ENCODE measurements at regions not wholly inside any gene's neighbourhood (a gene's known extent, or its start where the extent isn't known, plus 50 kb on each side); places are given as distances from the start of the nearest gene placed in this dataset.
"Not testable (repeated sequence)": the region's sequence is repeated elsewhere in the genome, so short reads cannot be mapped to it uniquely, and the experiment has no call there.

DNA sequence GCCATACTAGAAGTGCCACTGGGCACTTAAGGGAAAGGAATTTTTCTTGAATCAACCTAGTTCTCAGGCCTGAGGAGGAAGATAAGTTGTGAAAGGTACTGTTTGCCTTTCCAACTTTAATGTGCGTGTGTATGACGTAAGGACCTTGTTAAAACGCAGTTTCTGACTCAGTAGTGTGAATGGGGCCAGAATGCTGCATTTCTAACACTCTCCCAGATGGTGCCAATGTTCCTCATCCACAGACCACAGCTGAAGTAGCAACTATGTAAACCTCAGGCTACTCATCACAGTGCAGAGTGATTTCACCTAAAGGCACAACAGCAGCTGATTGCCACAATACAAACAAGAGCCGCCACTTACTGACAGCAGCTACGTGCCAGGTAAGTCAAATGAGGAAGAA, 103.6 kb downstream of the OTOL1 start:
- DNase-seq (ENCODE audit: low read depth), result no peak

DNA sequence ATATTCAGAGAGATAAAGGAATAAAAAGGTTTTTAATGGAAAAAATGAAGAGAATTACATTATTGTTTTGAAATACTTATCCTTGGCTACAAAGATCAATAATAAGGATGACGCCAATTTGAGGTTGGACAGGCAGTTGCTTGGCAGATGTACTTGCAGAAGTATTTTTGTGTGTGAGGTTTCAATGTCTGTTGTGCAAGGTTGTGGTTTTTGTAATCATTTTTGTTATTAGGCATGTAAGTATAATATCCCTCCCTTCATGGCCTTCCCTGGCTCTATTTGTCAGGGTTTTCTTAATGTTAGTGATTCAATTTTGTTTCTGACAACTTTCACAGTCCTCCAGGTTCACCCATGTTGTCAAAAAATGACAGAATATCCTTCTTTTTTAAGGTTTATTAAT, 105.9 kb downstream of the OTOL1 start:
- no peak for DNase-seq (ENCODE audit: low read depth)

DNA sequence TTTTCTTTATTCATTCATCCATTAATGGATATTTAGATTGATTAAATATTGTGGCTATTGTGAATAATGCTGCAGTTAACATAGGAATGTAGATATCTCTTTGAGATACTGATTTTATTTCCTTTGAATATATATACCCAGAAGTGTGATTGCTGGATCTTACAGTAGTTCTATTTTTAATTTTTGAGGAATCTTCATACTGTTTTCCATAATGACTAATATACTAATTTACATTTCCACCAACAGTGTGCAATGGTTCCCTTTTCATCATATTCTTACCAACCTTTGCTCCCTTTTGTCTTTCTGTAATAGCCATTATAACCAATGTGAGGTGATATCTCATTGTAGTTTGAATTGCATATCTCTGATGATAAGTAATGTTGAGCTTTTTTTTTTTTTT, 106.3 kb downstream of the OTOL1 start:
- DNase-seq (ENCODE audit: low read depth), result no peak

DNA sequence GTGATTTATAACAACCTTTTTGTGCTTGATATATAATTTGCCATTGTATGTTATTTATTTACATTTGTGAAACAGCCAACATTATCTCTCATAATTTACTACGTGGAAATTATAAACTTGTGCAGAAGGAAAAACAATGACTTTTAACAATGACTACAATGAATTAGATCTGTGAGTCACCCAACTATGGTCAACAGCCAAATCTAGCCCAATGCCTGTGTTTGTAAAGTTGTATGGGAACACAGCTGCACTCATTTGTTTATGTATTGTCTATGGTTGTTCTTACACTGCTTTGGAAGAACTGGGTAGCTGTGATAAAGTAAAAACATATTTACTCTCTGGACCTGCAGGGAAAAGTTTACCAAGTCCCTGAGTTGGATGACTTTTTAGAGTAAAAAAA, 110.4 kb downstream of the OTOL1 start:
- DNase-seq (ENCODE audit: low read depth), result no peak

DNA sequence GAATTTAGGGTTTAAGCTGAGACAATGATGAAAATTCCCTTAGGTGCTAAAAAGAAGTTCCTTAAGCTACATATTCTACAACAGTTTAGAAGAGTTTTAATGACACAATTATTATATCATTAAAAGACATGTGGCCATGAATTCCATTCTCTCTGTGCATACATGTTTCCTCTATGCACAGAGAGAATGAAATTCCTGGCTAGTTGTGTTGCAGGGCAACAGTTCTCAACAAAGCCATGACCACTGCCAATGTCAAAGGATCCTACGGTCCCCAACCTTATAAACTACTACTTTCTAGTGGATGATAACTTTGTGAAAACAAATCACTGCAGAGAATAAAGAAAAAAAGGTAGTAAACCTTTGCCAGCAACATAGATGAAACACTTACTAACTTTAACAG, 122.7 kb downstream of the OTOL1 start:
- no peak for DNase-seq (ENCODE audit: low read depth)

DNA sequence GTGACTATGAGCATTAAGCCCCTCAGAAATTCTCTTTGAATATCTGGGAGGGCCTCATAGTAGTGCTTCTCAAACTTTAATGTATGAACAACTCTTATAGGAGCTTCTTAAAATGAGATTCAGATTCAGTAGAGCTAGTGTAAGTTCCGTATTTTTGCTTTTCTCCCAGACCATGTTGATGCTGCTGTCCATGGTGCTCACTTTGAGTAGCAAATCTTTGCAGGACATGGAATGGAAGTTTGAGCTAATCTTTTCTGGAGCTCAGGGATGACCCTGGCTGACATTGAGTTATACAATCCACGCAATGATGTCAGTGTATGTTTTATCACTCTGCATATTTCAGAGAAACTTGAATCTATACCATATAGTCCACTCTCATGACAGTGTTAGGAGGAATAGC, 134.2 kb downstream of the OTOL1 start:
- DNase-seq (ENCODE audit: low read depth), result no peak

DNA sequence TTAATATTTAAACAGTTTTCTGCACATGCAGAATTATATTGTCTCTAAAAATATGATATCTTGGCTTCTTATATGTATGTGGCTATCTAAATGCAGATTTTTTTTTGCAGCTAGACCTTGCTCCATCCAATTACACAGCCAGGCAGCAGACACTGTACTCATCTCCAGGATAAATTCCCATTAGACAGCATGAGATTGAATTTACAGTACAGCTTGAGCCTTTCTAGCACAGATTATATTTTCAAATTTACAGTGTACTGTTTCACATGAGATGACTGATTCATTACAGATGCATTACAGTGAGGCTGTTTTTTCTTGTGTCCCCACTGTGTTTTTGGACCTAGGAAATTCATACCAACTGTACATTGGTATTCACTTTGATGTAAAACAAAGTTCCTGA, 134.9 kb downstream of the OTOL1 start:
- no peak for DNase-seq (ENCODE audit: low read depth)

DNA sequence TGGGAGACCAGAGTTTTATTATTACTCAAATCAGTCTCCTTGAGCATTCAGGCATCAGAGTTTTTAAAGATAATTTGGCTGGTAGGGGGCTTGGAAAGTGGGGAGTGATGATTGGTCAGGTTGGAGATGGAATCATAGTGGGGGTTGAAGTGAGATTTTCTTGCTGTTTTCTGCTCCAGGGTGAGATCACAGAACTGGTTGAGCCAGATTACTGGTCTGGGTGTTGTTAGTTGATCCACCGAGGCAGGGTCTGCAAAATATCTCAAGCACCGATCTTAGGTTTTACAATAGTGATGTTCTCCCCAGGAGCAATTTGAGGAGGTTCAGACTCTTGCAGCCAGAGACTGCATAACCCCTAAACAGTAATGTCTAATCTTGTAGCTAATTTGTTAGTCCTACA, 141.0 kb downstream of the OTOL1 start:
- no peak for DNase-seq (ENCODE audit: low read depth)

DNA sequence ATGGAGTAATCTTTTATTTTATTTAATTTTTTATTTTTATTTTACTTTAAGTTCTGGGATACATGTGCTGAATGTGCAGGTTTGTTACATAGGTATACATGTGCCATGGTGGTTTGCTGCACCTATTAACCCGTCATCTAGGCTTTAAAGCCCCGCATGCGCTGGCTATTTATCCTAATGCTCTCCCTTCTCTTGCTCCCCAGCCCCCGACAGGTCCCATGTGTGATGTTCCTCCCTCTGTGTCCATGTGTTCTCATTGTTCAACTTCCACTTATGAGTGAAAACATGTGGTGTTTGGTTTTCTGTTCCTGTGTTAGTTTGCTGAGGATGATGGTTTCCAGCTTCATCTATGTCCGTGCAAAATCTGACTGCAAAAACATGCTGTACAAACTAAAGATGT, 142.5 kb downstream of the OTOL1 start:
- DNase-seq (ENCODE audit: low read depth), result not testable (repeated sequence)

DNA sequence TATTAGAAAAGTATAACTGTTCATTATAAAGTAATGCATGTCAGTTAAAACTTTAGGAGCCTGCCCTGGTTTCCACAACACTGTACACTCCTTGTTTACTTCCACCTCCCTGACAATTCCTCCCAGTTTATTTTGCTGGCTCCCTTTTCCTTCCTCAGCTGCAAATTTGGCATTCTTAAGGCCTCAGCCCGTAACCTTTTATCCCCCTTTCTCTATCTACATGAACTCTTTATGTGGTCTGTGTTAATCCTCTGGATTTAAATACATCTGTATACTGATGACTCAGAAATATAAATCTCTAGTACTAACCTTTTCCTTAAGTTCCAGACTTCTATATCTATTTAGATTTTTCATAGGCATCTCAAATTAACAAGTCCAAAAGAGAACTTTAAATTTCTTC, 143.6 kb downstream of the OTOL1 start:
- no peak for DNase-seq (ENCODE audit: low read depth)

DNA sequence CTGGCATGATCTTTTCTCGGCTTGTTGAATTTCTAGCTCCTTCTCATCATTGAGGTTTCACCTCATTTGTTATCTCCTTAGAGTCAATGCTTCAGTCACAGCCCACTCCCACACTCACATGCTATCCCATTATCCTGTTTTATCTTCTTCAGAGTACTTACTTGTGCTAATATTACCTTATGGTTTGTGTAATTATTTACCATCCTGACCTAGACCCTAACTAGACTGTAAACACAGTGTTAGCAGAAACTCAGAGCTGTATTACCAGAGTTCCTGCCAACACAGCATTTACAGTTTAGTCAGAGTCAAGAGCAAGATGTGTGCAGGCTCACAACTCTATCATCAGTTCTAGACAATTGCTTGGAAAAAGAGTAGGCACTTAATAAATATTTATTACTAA, 144.7 kb downstream of the OTOL1 start:
- DNase-seq (ENCODE audit: low read depth), result no peak

DNA sequence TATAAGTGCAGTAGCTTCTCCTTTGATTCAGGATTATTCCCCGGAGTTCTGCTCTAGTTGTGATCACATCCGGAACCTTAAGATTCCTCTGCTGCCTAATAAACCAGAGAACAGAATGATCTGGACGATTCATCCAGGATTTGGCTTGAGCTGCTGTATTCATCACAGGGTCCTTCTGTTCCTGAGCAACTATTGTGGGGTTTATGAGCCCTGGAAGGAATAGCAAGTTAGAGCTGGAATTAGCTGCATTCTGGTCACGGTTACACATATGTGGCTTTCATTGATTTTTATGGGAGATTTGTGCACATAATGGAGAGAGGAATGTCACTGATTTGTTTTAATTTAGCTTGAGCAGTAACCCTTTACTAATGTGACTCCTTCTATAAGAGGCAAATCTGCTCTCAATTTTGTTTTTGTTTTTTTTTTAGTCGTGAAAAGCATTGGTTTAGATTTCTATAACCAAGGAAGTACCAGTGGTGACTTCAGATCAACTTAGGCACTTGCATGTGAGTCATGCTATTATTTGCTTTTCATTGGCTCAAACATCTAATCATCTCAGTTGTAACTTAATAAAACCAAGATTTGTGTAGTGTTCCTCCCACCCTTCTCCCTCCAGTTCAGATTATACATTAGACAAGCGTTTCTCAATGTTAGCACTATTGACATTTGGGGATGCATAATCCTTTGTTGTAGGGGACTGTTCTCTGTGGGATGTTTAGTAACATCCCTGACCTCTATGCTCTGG, 148.5 kb downstream of the OTOL1 start:
- DNase-seq (ENCODE audit: low read depth), result no peak

DNA sequence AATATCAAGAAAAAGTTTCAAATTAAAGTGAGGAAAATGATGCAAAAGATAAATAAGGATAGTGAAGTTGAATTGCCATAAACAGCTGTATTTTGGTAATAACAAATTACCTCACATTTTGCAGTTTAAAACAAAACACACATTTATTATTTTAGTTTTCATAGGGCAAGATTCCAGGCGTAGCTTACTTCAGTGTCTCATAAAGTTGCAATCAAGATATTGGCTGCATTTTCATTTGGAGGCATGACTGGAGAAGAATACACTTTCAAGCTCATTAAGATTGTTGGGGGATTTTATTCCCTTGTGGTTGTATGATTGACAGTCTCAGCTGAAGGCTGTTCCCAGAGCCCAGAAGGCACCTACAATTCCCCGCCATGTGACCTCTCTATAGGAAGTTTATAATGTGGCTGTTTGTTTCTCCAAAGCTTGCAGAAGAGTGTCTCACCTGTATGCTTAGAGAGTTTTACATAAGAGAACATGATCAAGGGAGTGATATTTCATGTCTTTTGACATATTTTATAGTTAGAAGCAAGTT, 151.4 kb downstream of the OTOL1 start:
- no peak for DNase-seq (ENCODE audit: low read depth)

DNA sequence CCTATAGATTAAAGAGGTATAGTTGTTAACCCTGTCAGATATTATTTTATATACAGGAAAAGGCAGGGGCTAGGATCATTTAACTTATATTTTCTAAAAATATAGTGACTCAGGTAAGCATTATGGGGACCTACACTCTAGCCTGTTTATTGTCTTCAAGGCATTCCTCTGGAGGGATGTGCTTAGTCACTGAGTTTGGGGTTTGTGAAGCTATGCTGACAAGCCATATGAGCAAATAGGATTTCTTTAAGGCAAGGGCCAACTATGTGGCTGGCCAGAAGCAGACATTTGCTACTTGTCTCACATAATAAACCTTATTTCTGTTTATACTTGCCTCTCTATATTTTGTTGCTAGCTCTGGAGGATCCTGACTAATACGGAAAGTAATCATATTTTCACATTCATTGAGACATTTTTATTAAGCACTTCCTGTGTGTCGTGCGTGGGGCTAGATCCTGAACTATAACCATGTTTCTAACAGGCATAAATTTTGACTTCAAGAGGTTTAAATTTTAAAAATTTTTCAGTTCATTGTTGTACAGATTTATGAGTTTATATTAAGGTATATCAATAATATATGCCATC, 153.4 kb downstream of the OTOL1 start:
- no peak for DNase-seq (ENCODE audit: low read depth)

DNA sequence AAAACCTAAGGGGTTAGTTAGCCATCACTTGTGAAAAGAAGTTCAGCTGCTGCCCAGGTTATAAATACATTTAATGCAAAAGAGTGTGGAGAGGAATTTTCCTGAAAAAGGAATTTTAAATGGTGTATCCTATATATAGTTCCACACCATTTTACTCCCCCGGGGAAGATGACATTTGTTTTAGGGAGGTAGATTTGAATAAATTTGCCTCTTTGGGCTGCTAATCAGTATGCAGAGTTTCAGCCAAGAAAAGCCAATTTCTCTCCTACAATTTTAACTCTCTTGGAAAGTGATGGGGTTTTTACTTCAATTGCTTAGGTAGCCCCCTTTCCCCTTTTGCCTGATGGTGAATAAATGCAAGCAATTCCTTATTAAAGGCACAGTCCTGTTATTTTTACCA, 161.2 kb downstream of the OTOL1 start:
- DNase-seq (ENCODE audit: low read depth), result no peak

DNA sequence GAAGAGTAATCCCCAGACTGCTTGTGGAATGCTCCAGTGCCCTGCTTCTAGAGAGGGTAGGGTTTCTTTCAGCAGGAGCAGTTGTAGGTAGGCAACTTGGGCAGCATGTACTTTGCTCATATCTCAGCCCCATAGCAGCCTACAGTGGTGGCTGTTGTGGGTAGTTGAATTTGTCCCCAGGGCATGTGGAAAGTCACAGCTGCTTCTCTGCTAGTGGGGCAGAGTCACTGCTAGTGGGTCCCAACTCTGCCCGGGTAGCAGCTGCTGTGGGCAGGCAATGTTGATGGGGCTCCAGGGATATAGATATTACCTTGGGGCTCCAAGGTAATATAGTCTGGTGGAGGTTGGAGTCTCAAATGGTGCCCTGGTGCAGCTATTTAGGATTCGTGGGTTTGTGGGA, 174.5 kb downstream of the OTOL1 start:
- no peak for DNase-seq (ENCODE audit: low read depth)

DNA sequence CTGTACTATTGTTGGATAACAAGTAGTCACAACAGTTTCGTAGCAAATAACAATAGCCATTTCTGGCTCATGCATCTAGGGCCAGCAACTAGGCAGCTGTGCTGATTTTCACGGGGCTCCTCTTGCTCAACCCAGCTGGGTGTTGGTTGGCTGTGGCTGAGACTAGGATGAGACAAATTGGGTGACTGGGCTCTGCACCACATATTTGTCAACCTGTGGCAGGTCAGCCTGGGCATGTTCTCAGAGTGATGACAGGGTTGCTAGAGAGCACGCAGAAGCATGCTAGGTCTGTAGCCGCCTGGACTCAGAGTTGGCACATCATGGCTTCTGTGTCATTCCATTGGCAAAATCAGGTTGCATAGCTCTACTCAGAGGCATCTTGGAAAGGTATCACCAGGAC, 175.9 kb downstream of the OTOL1 start:
- no peak for DNase-seq (ENCODE audit: low read depth)

DNA sequence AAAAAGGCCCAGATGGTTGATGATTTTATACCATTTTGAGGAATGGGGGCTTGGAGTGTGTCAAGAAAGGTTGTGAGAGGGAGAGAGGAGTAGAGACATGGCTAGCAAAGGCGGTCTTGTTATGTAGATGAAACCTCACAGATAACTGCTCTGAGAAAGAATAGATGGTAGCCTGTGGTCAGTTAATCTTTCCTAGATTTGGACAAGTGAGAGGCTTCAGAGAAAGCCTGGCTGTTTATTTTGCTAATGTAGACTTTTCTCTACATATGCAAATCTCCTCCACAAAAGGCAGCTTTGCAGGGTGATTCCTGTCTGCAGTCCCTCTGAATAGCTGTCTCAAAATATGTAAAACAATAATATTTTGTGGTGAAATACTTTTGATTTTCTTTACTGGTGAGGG, 177.3 kb downstream of the OTOL1 start:
- no peak for DNase-seq (ENCODE audit: low read depth)

DNA sequence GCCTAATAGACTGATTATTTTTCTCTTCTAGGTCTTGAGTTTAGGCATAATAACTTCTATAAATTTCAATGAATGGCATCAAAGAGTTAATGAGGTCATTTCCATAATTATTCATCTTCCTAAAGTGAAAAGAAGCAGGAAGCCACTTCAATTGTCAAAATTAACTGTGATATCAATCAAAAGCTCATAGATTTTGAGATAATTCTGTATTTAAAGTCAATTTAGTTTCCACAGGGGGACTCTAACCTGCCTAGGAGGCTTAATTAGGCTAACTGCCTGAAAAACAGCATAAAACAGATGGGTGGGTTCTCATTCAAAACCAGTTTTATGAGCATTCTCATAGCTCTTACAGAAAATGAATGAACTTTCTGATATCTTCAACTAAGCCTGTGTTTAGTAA, 177.8 kb downstream of the OTOL1 start:
- no peak for DNase-seq (ENCODE audit: low read depth)

DNA sequence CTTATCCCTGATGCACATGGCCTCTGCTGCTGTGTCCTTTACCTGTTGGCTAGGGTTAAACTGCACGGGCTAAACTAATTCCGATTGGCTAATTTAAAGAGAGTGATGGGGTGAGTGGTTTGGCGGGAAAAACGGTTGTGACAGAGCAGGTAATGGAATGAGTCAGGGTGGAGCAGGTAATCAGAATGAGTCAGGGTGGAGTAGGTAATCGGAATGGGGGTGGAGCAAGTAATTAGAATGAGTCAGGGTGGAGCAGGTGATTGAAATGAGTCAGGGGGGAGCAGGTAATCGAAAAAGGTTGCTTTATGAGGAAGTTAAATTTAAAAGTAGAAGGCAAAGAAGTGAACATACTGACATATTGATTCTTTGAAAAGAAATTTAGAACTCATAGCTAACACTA, 185.2 kb downstream of the OTOL1 start:
- DNase-seq (ENCODE audit: low read depth), result not testable (repeated sequence)

DNA sequence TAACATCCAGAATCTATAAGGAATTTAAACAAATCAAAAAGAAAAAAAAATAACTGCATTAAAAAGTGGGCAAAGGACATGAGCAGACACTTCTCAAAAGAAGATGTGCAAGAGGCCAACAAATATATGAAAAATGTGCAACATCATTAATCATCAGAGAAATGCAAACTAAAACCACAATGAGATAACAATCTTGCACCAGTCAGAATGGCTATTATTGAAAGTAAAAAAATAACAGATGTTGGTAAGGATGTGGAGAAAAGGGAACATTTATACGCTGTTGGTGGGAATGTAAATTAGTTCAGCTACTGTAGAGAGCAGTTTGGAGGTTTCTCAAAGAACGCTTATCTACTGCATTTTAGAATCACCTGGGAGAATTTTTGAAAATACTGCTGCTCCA, 186.1 kb downstream of the OTOL1 start:
- DNase-seq (ENCODE audit: low read depth), result no peak

DNA sequence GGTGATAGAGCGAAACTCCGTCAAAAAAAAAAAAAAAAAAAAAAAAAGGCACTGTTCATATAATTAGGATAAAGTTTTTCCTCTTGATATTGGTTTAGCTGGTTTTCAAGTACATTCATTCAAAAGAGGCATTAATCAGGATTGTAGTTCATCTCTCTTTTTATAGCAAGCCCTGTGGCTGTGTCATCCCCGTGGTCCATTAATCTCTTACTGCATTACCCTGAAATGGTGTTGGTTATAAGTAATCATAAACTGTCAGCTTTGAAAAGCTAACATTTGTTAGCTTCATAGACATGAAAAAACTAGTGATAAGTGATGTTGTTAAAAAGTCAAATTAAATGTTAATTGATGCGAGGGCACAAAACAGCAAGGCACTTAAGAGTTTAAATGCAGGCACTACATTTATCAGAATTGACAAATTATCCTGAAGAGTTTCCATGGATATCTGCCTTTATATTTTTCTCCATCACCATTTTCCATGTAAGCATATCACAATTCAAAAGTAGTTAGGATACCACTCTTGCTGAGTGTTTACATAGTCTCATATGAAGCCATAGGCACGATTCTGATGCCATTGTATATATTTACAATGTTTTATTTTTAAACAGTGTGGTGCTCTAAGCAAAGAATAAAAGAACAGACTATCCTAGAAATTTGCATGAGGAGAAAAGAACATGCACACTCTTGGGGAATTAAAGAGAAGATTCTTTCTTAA, 193.1 kb downstream of the OTOL1 start:
- no peak for DNase-seq (ENCODE audit: low read depth)

DNA sequence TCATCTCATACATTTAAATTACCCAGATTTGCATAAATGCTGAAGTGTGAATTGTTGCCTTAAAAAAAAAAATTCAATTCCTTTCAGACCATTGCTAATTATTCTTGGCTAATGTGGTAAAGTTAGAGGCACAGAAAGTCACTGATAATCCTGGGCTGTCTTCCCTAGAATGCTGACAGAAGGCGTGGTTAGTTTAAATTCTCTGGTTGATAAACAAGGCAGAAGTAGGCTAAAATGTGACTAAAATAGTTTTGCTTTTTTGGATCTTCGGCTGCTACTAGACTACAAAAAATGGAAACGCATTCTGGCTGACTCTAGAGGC, 193.7 kb downstream of the OTOL1 start:
- DNase-seq (ENCODE audit: low read depth), result no peak

DNA sequence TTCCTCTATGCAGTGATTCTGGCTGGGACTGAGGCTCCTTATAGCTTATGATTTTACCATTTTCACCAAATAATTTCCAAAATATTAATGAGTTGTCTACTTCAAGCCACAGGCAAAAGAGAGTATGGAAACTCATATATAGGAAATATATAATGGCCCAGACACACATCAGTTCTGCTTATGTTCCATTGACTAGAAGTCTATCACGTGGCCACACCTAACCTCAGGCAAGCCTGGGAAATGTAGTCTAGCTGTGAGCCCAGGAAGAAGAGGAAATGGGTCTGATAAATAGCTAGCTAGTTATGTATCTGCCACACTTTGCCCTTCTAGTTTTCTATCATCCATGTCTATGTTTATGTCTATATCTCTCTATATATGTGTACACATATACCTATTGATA, 195.1 kb downstream of the OTOL1 start:
- DNase-seq (ENCODE audit: low read depth), result no peak

Data from GM04504 (cell line).